Parathyroid adenoma (tissue), 2 donors: ENCODE measurements at regions not wholly inside any gene's neighbourhood (a gene's known extent, or its start where the extent isn't known, plus 50 kb on each side); places are given as distances from the start of the nearest gene placed in this dataset.

ENCODE experiments used
- H2AFZ ChIP-seq: fragments of 300-600 bp; sonication (generic); one replicate; pipeline ENCODE4 v1.7.0; 2017; ENCODE audit warnings: antibody characterized with exemption, mild to moderate bottlenecking
- H3K27ac ChIP-seq: fragments of 300-600 bp; sonication (generic); one replicate; pipeline ENCODE4 v1.7.0; 2017
- H3K27me3 ChIP-seq: fragments of 300-600 bp; sonication (generic); one replicate; pipeline ENCODE4 v1.7.0; 2017; ENCODE audit warnings: low read length; ENCODE audit not compliant: control insufficient read depth, insufficient read depth
- H3K36me3 ChIP-seq: fragments of 300-600 bp; sonication (generic); one replicate; pipeline ENCODE4 v1.7.0; 2017; ENCODE audit warnings: low read length; ENCODE audit not compliant: control insufficient read depth, insufficient read depth
- H3K4me1 ChIP-seq: fragments of 300-600 bp; sonication (generic); one replicate; pipeline ENCODE4 v1.7.0; 2017; ENCODE audit warnings: control low read depth
- H3K4me2 ChIP-seq: fragments of 300-600 bp; sonication (generic); one replicate; pipeline ENCODE4 v1.7.0; 2017; ENCODE audit warnings: low read length
- H3K4me3 ChIP-seq: fragments of 300-600 bp; sonication (generic); one replicate; pipeline ENCODE4 v1.7.0; 2017; ENCODE audit warnings: low read depth, low read length
- H3K79me2 ChIP-seq: fragments of 300-600 bp; sonication (generic); one replicate; pipeline ENCODE4 v1.7.0; 2017; ENCODE audit warnings: control low read depth
- H3K9ac ChIP-seq: fragments of 300-600 bp; sonication (generic); one replicate; pipeline ENCODE4 v1.7.0; 2017; ENCODE audit warnings: mild to moderate bottlenecking
- H3K9me3 ChIP-seq: fragments of 300-600 bp; sonication (generic); one replicate; pipeline ENCODE4 v1.7.0; 2017; ENCODE audit warnings: low read length; ENCODE audit not compliant: control insufficient read depth
- TF ChIP-seq, protein P1 (sequence below): fragments of 300-600 bp; sonication (generic); IDR thresholded peaks from one replicate; pipeline ENCODE4 v1.7.0; 2017; ENCODE audit warnings: antibody characterized with exemption, mild to moderate bottlenecking
- donor health status: primary hyperparathyroidism.

DNA sequence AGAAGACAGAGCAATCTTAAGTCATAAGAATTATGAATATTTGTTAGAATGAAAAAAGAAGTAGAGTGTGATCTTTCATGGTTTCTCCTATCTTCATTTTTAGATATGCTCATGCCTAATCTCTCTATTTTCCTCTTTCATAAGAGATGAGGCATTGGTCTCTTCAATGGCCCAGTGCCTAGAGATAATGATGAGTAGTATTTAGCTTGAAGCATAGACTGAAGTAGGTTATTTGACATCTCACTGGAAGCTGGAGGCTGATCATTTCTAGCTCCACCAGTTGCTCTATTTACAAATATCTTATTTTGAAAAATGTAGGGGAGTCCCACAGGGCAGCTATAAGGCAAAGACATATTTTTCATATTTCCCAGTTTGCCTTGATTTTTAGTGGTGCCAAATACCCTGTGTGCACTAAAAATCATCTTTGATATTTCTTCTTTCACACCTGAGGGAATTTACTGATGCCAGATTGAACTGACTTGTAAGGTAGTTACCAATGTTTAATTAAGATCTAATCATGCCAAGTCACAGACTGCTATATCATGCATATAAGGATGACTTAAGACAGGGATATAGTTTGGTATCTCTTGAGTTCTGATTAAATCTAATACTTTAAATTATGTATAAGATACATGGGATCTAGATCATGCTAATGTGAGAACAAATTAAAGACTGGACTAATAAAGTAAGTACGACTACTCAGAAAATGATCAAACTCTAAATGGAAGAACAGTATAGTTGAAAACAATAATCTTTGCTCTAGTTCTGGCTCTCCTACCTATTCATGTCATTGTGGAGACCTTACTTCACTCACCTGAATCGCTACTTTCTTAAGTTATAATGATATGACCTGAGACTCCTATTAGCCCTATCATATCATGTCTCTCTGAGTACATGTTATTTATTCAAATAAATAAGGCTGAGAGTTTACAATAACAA is 108.2 kb upstream of the IFNE start:
- H3K4me1 ChIP-seq = no peaks in the 10 kb centered on the region
- H3K9ac ChIP-seq = no peak overlapping the region
- no peaks in the 10 kb centered on the region for H3K27me3 ChIP-seq
- TF ChIP-seq, protein P1, sequence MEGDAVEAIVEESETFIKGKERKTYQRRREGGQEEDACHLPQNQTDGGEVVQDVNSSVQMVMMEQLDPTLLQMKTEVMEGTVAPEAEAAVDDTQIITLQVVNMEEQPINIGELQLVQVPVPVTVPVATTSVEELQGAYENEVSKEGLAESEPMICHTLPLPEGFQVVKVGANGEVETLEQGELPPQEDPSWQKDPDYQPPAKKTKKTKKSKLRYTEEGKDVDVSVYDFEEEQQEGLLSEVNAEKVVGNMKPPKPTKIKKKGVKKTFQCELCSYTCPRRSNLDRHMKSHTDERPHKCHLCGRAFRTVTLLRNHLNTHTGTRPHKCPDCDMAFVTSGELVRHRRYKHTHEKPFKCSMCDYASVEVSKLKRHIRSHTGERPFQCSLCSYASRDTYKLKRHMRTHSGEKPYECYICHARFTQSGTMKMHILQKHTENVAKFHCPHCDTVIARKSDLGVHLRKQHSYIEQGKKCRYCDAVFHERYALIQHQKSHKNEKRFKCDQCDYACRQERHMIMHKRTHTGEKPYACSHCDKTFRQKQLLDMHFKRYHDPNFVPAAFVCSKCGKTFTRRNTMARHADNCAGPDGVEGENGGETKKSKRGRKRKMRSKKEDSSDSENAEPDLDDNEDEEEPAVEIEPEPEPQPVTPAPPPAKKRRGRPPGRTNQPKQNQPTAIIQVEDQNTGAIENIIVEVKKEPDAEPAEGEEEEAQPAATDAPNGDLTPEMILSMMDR = no peak
- no peak overlapping the region for H3K27ac ChIP-seq
- no peaks in the 10 kb centered on the region for H3K9me3 ChIP-seq
- no peaks in the 10 kb centered on the region for H3K36me3 ChIP-seq
- H3K79me2 ChIP-seq = no peaks in the 10 kb centered on the region
- no peak overlapping the region for H3K4me2 ChIP-seq
- no peak overlapping the region for H2AFZ ChIP-seq
- H3K4me3 ChIP-seq = no peak overlapping the region

- Histone ChIP-seq H3K9me3 (no peaks in the 10 kb centered on the region), H3K36me3 (no peaks in the 10 kb centered on the region), H3K27ac (no peak overlapping the region), H3K27me3 (no peaks in the 10 kb centered on the region), H3K4me2 (no peak overlapping the region), H3K9ac (no peak overlapping the region), H3K4me3 (no peak overlapping the region), H3K79me2 (no peaks in the 10 kb centered on the region), H3K4me1 (no peaks in the 10 kb centered on the region), H2AFZ (no peak overlapping the region)
- TF ChIP-seq, protein P1 = no peak
Observed at GRCh38 chr9:21591221-21592062, 109.3 kb upstream of the IFNE start.

DNA sequence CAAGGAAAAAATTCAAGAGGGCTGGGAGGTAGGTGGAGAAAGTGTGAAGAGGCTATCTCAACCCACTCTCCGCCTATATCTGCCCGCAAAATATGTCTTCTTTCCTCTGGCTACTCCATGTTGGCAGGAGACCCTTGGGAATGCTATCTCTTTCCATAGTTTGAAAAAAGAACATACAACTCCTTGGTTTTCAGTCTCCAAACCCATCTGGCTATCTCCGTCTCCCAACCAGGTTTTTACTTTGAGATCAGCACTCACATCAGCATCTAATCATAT is 109.9 kb upstream of the IFNE start:
- H3K4me2 ChIP-seq = no peak overlapping the region
- H3K27ac ChIP-seq = no peak overlapping the region
- H3K4me3 ChIP-seq = no peak overlapping the region
- H3K9me3 ChIP-seq = no peaks in the 10 kb centered on the region
- no peak overlapping the region for H3K9ac ChIP-seq
- no peaks in the 10 kb centered on the region for H3K27me3 ChIP-seq
- TF ChIP-seq, protein P1 = no peak
- no peaks in the 10 kb centered on the region for H3K79me2 ChIP-seq
- H3K36me3 ChIP-seq = no peaks in the 10 kb centered on the region
- no peaks in the 10 kb centered on the region for H3K4me1 ChIP-seq
- H2AFZ ChIP-seq = no peak overlapping the region

GRCh38 chr9:21597284-21597683 is 115.2 kb upstream of the IFNE start:
- Histone ChIP-seq H3K4me3 (no peak overlapping the region), H3K27me3 (no peaks in the 10 kb centered on the region), H3K79me2 (no peaks in the 10 kb centered on the region), H3K9ac (no peak overlapping the region), H3K36me3 (no peaks in the 10 kb centered on the region), H3K4me1 (no peaks in the 10 kb centered on the region), H3K9me3 (no peaks in the 10 kb centered on the region), H2AFZ (no peak overlapping the region), H3K27ac (no peak overlapping the region), H3K4me2 (no peak overlapping the region)
- TF ChIP-seq, protein P1 = no peak
